PC-3 (cell line): ENCODE measurements at regions not wholly inside any gene's neighbourhood (a gene's known extent, or its start where the extent isn't known, plus 50 kb on each side); places are given as distances from the start of the nearest gene placed in this dataset.

Source experiments
- ATAC-seq: fragments of 200-7000 bp; cut with Tn5 transposase; 2 replicates; pipeline ENCODE4 v1.9.1; 2020; ENCODE audit warnings: mild to moderate bottlenecking, moderate library complexity
- BruUV-seq: library from RNA; stranded (reverse); fragments of 400-500 nt; replicated peaks from 2 replicates; lab custom pipeline; 2021; lab: Mats Ljungman, UMichigan
- CTCF ChIA-PET: fragments of 300-600 bp; sonication (Branson Sonifier 250); formaldehyde crosslinking; loops from one replicate; lab custom pipeline; 2022; ENCODE audit warnings: antibody characterized with exemption; lab: Charles Lee
- POLR2A ChIA-PET: fragments of 300-600 bp; sonication (Branson Sonifier 250); formaldehyde crosslinking; loops from one replicate; lab custom pipeline; 2022; ENCODE audit warnings: antibody characterized with exemption; ENCODE audit not compliant: unreplicated experiment; lab: Charles Lee
- DNase-seq: peaks from one replicate; pipeline ENCODE4 v3.0.0-alpha.2; 2015
- H2AFZ ChIP-seq: fragments of 300-600 bp; sonication (generic); 2 replicates; pipeline ENCODE4 v1.6.0; 2016; ENCODE audit warnings: antibody characterized with exemption, low read length
- H3F3A ChIP-seq: fragments of 300-600 bp; sonication (generic); one replicate; pipeline ENCODE4 v1.6.0; 2017; ENCODE audit warnings: antibody characterized with exemption, low read length, control low read depth, mild to moderate bottlenecking; ENCODE audit not compliant: unreplicated experiment
- H3K27ac ChIP-seq: fragments of 300-600 bp; sonication (generic); 2 replicates; pipeline ENCODE4 v1.5.1; 2016; ENCODE audit warnings: mild to moderate bottlenecking, low read length
- H3K27me3 ChIP-seq: fragments of 300-600 bp; sonication (generic); 2 replicates; pipeline ENCODE4 v1.6.1; 2016; ENCODE audit warnings: low read length, mixed read lengths
- H3K36me3 ChIP-seq: fragments of 300-600 bp; sonication (generic); 2 replicates; pipeline ENCODE4 v1.6.1; 2016; ENCODE audit warnings: low read depth, mixed run types, low read length, mixed read lengths
- H3K4me1 ChIP-seq: fragments of 300-600 bp; sonication (generic); 2 replicates; pipeline ENCODE4 v1.5.1; 2016; ENCODE audit warnings: low read length; ENCODE audit not compliant: insufficient read depth
- H3K4me2 ChIP-seq: fragments of 300-600 bp; sonication (generic); 2 replicates; pipeline ENCODE4 v1.6.0; 2016; ENCODE audit warnings: low read length
- H3K4me3 ChIP-seq: fragments of 300-600 bp; sonication (generic); 2 replicates; pipeline ENCODE4 v1.5.1; 2016; ENCODE audit warnings: mild to moderate bottlenecking, low read length, mixed read lengths
- H3K79me2 ChIP-seq: fragments of 300-600 bp; sonication (generic); 2 replicates; pipeline ENCODE4 v1.6.1; 2017; ENCODE audit warnings: low read length, mixed read lengths
- H3K9ac ChIP-seq: fragments of 300-600 bp; sonication (generic); 2 replicates; pipeline ENCODE4 v1.6.0; 2016; ENCODE audit warnings: mild to moderate bottlenecking, low read length
- H3K9me2 ChIP-seq: fragments of 300-600 bp; sonication (generic); replicated peaks from 2 replicates; pipeline ENCODE4 v1.6.1; 2016; ENCODE audit warnings: mixed run types, low read length, mixed read lengths
- H3K9me3 ChIP-seq: fragments of 300-600 bp; sonication (generic); 2 replicates; pipeline ENCODE4 v1.6.1; 2016; ENCODE audit warnings: low read length, mixed read lengths
- H4K20me1 ChIP-seq: fragments of 300-600 bp; sonication (generic); 2 replicates; pipeline ENCODE4 v1.6.1; 2016; ENCODE audit warnings: low read length, mixed read lengths
- EZH2 ChIP-seq: fragments of 300-600 bp; sonication (generic); IDR thresholded peaks from one replicate; pipeline ENCODE4 v1.6.1; 2017; ENCODE audit warnings: antibody characterized with exemption, mild to moderate bottlenecking, low read length; ENCODE audit not compliant: unreplicated experiment
- EZH2phosphoT487 ChIP-seq: fragments of 300-600 bp; sonication (generic); IDR thresholded peaks from 2 replicates; pipeline ENCODE4 v1.6.1; 2018; ENCODE audit warnings: mild to moderate bottlenecking, antibody characterized with exemption, low read length, borderline replicate concordance
- intact Hi-C: fragments of 100-400 bp; cut with micrococcal nuclease; formaldehyde crosslinking; loops from 2 replicates; pipeline ENCODE4 v1.9.0; 2023
- TF ChIP-seq, protein P1 (sequence below): fragments of 300-600 bp; sonication (generic); conservative IDR thresholded peaks from 2 replicates; pipeline ENCODE4 v1.5.1; 2017; ENCODE audit warnings: antibody characterized with exemption, low read depth, mild to moderate bottlenecking, low read length

DNA sequence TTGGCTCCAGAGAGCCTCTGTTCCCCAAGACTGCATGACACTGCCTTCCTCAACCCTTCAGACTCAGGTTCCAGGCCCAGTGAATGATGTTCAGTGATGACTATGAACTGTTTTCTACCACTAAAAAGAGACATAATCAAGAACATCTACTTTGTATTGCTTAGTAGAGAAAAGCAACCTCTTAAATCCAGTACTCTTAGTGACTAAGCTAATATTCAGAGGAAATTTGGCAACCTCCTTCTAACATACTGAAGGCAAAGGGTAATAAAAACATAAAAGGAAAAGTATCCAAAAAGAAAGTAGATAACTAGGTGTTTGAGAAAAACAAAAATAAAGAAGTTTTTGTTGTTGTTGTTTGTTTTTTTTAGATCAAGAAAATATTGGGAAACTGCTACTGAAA, 153.3 kb upstream of the RUNX1 start:
- Histone ChIP-seq H3K27me3 (no peaks in the 10 kb centered on the region), H2AFZ (no peak overlapping the region), H3K9me3 (no peaks in the 10 kb centered on the region), H3F3A (peaks cover 10% of the 10 kb centered on the region), H4K20me1 (no peaks in the 10 kb centered on the region), H3K4me2 (peak overlapping the region; percentile 18; the same call in 1 of the 2 replicates), H3K27ac (peak overlapping the region; percentile 69), H3K9ac (peak overlapping the region; percentile 26), H3K9me2 (no peaks in the 10 kb centered on the region), H3K36me3 (no peaks in the 10 kb centered on the region), H3K4me1 (peaks cover 50% of the 10 kb centered on the region), H3K4me3 (no peak overlapping the region), H3K79me2 (no peaks in the 10 kb centered on the region)
- ATAC-seq (peak; percentile 53), DNase-seq (peak; percentile 83)
- ChIA-PET POLR2A (interaction anchor here (0.5 kb wide), 1 partner anchor 54 kb away, joined by 3 read pairs; no protein-coding TSS in a partner anchor), CTCF (no interaction called here)
- TF ChIP-seq, protein P1, sequence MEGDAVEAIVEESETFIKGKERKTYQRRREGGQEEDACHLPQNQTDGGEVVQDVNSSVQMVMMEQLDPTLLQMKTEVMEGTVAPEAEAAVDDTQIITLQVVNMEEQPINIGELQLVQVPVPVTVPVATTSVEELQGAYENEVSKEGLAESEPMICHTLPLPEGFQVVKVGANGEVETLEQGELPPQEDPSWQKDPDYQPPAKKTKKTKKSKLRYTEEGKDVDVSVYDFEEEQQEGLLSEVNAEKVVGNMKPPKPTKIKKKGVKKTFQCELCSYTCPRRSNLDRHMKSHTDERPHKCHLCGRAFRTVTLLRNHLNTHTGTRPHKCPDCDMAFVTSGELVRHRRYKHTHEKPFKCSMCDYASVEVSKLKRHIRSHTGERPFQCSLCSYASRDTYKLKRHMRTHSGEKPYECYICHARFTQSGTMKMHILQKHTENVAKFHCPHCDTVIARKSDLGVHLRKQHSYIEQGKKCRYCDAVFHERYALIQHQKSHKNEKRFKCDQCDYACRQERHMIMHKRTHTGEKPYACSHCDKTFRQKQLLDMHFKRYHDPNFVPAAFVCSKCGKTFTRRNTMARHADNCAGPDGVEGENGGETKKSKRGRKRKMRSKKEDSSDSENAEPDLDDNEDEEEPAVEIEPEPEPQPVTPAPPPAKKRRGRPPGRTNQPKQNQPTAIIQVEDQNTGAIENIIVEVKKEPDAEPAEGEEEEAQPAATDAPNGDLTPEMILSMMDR: no peak
- no peak for TF ChIP-seq EZH2
- TF ChIP-seq EZH2phosphoT487: no peak
- intact Hi-C loops: loop anchor here (2.0 to 5.0 kb wide), 2 partner anchors 14 to 300 kb away; no protein-coding TSS in a partner anchor
- no TSS peak for BruUV-seq

GRCh38 chr21:35201799-35202198, 152.7 kb upstream of the RUNX1 start:
- no peaks in the 10 kb centered on the region for H4K20me1 ChIP-seq
- CTCF ChIA-PET: interaction anchor here (0.5 kb wide), 1 partner anchor 638 kb away, joined by 3 read pairs; no protein-coding TSS in a partner anchor
- H3K36me3 ChIP-seq: no peaks in the 10 kb centered on the region
- BruUV-seq: no TSS peak
- TF ChIP-seq EZH2 (no peak), EZH2phosphoT487 (no peak)
- TF ChIP-seq, protein P1: no peak
- H3K27ac ChIP-seq: peak overlapping the region; percentile 69
- peaks cover 56% of the 10 kb centered on the region for H3K4me1 ChIP-seq
- no peaks in the 10 kb centered on the region for H3K27me3 ChIP-seq
- no peaks in the 10 kb centered on the region for H3K9me3 ChIP-seq
- no peaks in the 10 kb centered on the region for H3K79me2 ChIP-seq
- DNase-seq (no peak), ATAC-seq (no peak)
- no peak overlapping the region for H3K9ac ChIP-seq
- H3K4me3 ChIP-seq: no peak overlapping the region
- H2AFZ ChIP-seq: no peak overlapping the region
- POLR2A ChIA-PET: no interaction called here
- no peak overlapping the region for H3K4me2 ChIP-seq
- H3K9me2 ChIP-seq: no peaks in the 10 kb centered on the region
- H3F3A ChIP-seq: peaks cover 13% of the 10 kb centered on the region
- intact Hi-C loops: loop anchor here (2.0 to 5.0 kb wide), 2 partner anchors 15 to 299 kb away; no protein-coding TSS in a partner anchor

- TF ChIP-seq, protein P1: no peak
- TF ChIP-seq EZH2: no peak
- TF ChIP-seq EZH2phosphoT487: no peak
- Histone ChIP-seq H3K9me2 (no peaks in the 10 kb centered on the region), H3K27ac (no peak overlapping the region), H3K4me2 (no peak overlapping the region), H3F3A (peaks cover 13% of the 10 kb centered on the region), H3K4me1 (peaks cover 61% of the 10 kb centered on the region), H3K4me3 (no peak overlapping the region), H3K79me2 (no peaks in the 10 kb centered on the region), H3K9me3 (no peaks in the 10 kb centered on the region), H3K27me3 (no peaks in the 10 kb centered on the region), H3K36me3 (no peaks in the 10 kb centered on the region), H4K20me1 (no peaks in the 10 kb centered on the region), H3K9ac (no peak overlapping the region), H2AFZ (no peak overlapping the region)
- no TSS peak for BruUV-seq
- ATAC-seq (no peak), DNase-seq (no peak)
- ChIA-PET POLR2A (no interaction called here), CTCF (interaction anchor here (0.5 kb wide), 1 partner anchor 638 kb away, joined by 3 read pairs; no protein-coding TSS in a partner anchor)
- intact Hi-C loops: loop anchor here (5.0 kb wide), 1 partner anchor 299 kb away; no protein-coding TSS in a partner anchor
These were observed 152.2 kb upstream of the RUNX1 start for GRCh38 chr21:35201288-35201687.
